Keratinocyte (primary cell): ENCODE measurements at regions not wholly inside any gene's neighbourhood (a gene's known extent, or its start where the extent isn't known, plus 50 kb on each side); places are given as distances from the start of the nearest gene placed in this dataset.

ENCODE experiments used
- DNase-seq: peaks from one replicate; pipeline ENCODE4 v3.0.0-alpha.2; 2011; ENCODE audit warnings: low read depth, missing footprints, low spot score
- FAIRE-seq: peaks from 2 replicates; lab custom pipeline; 2011; peaks lifted over from hg19 to GRCh38; lab: Jason Lieb, UNC
- H2AFZ ChIP-seq: 2 replicates; pipeline ENCODE4 v1.6.0; 2012; ENCODE audit warnings: low read length, control low read depth, inconsistent platforms; ENCODE audit not compliant: control insufficient read depth
- H3K27ac ChIP-seq: 2 replicates; pipeline ENCODE4 v1.5.1; 2011; ENCODE audit warnings: low read length; ENCODE audit not compliant: control insufficient read depth, insufficient read depth
- H3K27me3 ChIP-seq: 3 replicates; pipeline ENCODE4 v1.6.0; 2011; ENCODE audit warnings: low read length; ENCODE audit not compliant: control insufficient read depth, insufficient read depth; ENCODE audit errors: extremely low read depth
- H3K36me3 ChIP-seq, 2 experiments: 2 replicates in 1 of 2; 3 replicates in 1 of 2; pipeline ENCODE4 v1.5.1; 2011; ENCODE audit warnings: low read length in 2 of 2, mild to moderate bottlenecking in 1 of 2; ENCODE audit not compliant: control insufficient read depth in 2 of 2, insufficient read depth in 2 of 2; ENCODE audit errors: extremely low read depth in 1 of 2
- H3K4me1 ChIP-seq: 3 replicates; pipeline ENCODE4 v1.5.1; 2011; ENCODE audit warnings: low read length; ENCODE audit not compliant: control insufficient read depth, insufficient read depth; ENCODE audit errors: extremely low read depth
- H3K4me2 ChIP-seq: 3 replicates; pipeline ENCODE4 v1.6.0; 2011; ENCODE audit warnings: low read depth, low read length; ENCODE audit not compliant: control insufficient read depth, insufficient read depth; ENCODE audit errors: extremely low read depth
- H3K4me3 ChIP-seq, 3 experiments: fragments of 200-600 bp in 1 of 3; sonication (generic) in 1 of 3; 2 replicates in 2 of 3; 3 replicates in 1 of 3; pipeline ENCODE4 v1.5.1; 2011 to 2016; ENCODE audit warnings: low read length in 3 of 3, mild to moderate bottlenecking in 3 of 3, control low read depth in 2 of 3, inconsistent platforms in 1 of 3, low read depth in 1 of 3, mixed read lengths in 1 of 3, mixed run types in 1 of 3, moderate library complexity in 1 of 3; ENCODE audit not compliant: control insufficient read depth in 2 of 3, insufficient read depth in 2 of 3; ENCODE audit errors: extremely low read depth in 1 of 3
- H3K79me2 ChIP-seq: 2 replicates; pipeline ENCODE4 v1.6.0; 2012; ENCODE audit warnings: low read length; ENCODE audit not compliant: control insufficient read depth, insufficient read depth
- H3K9ac ChIP-seq: 3 replicates; pipeline ENCODE4 v1.6.0; 2011; ENCODE audit warnings: low read length; ENCODE audit not compliant: control insufficient read depth, insufficient read depth; ENCODE audit errors: extremely low read depth
- H3K9me1 ChIP-seq: 3 replicates; pipeline ENCODE4 v1.6.0; 2011; ENCODE audit warnings: low read length; ENCODE audit not compliant: control insufficient read depth, insufficient read depth; ENCODE audit errors: extremely low read depth
- H3K9me3 ChIP-seq: 2 replicates; pipeline ENCODE4 v1.5.1; 2012; ENCODE audit warnings: low read depth, low read length; ENCODE audit not compliant: control insufficient read depth
- H4K20me1 ChIP-seq: 3 replicates; pipeline ENCODE4 v1.6.0; 2011; ENCODE audit warnings: low read length; ENCODE audit not compliant: control insufficient read depth, insufficient read depth; ENCODE audit errors: extremely low read depth
- EZH2 ChIP-seq: IDR thresholded peaks from one replicate; pipeline ENCODE4 v1.6.1; 2012; ENCODE audit warnings: inconsistent platforms, mild to moderate bottlenecking, low read length, moderate library complexity
- dilution Hi-C: fragments of 300-500 bp; cut with MboI; formaldehyde crosslinking; loops from one replicate; pipeline ENCODE4 v1.7.0; 2020; ENCODE audit warnings: low sequenced_read_pairs; ENCODE audit not compliant: extremely low pct_ligation_motif_present
- TF ChIP-seq, protein P1 (sequence below), 3 experiments: IDR thresholded peaks in 1 of 3; conservative IDR thresholded peaks in 1 of 3; optimal IDR thresholded peaks in 1 of 3; 2 replicates in 2 of 3; 3 replicates in 1 of 3; pipeline versions ENCODE3 to v1.5.1; 2011; ENCODE audit warnings: low read length in 3 of 3, mild to moderate bottlenecking in 3 of 3, moderate library complexity in 2 of 3, control low read depth in 1 of 3, inconsistent platforms in 1 of 3; ENCODE audit not compliant: insufficient read depth in 2 of 3; ENCODE audit errors: extremely low read depth in 1 of 3

DNA sequence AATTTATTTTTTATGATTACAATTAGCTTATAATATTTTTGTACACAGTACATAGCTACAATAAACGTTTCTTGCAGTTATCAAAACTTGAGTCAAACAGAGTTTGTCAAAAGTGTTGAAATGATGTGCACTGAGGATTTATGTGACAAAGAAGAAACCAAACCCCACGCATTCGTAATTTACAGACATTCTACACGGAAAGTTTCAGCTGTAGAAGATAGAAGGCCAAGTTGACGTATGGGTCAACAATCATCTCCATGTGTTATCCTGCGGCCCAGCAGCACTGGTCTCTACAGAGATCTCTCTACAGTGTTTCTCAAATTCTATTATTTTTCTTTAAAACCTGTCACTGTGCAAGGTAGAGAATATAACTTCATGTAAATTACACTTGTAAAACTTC lies 1507.6 kb downstream of the PCDH9 start:
- Histone ChIP-seq H3K27me3 (no peaks in the 10 kb centered on the region), H2AFZ (no peak overlapping the region), H3K4me3 (no peak overlapping the region), H3K9me1 (no peaks in the 10 kb centered on the region), H4K20me1 (no peaks in the 10 kb centered on the region), H3K4me2 (no peak overlapping the region), H3K4me1 (no peaks in the 10 kb centered on the region), H3K36me3 (no peaks in the 10 kb centered on the region), H3K79me2 (no peaks in the 10 kb centered on the region), H3K9me3 (no peaks in the 10 kb centered on the region), H3K9ac (no peak overlapping the region), H3K27ac (no peak overlapping the region)
- dilution Hi-C loops: no loop called here
- TF ChIP-seq, protein P1, sequence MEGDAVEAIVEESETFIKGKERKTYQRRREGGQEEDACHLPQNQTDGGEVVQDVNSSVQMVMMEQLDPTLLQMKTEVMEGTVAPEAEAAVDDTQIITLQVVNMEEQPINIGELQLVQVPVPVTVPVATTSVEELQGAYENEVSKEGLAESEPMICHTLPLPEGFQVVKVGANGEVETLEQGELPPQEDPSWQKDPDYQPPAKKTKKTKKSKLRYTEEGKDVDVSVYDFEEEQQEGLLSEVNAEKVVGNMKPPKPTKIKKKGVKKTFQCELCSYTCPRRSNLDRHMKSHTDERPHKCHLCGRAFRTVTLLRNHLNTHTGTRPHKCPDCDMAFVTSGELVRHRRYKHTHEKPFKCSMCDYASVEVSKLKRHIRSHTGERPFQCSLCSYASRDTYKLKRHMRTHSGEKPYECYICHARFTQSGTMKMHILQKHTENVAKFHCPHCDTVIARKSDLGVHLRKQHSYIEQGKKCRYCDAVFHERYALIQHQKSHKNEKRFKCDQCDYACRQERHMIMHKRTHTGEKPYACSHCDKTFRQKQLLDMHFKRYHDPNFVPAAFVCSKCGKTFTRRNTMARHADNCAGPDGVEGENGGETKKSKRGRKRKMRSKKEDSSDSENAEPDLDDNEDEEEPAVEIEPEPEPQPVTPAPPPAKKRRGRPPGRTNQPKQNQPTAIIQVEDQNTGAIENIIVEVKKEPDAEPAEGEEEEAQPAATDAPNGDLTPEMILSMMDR (optimal IDR thresholded peaks at IDR 0.05 in 1 of 3, IDR thresholded peaks at IDR 0.05 in 1 of 3, conservative IDR thresholded peaks at IDR 0.05 in 1 of 3; ENCODE audit: extremely low read depth in 1 of 3, insufficient read depth in 2 of 3, low read length in 3 of 3): no peak
- TF ChIP-seq EZH2: no peak
- DNase-seq: no peak
- no peak for FAIRE-seq

GRCh38 chr13:65719831-65720230 lies 1510.3 kb downstream of the PCDH9 start:
- no peak overlapping the region for H3K27ac ChIP-seq
- no peaks in the 10 kb centered on the region for H3K9me1 ChIP-seq
- H3K4me2 ChIP-seq: no peak overlapping the region
- DNase-seq: no peak
- no peaks in the 10 kb centered on the region for H3K79me2 ChIP-seq
- no peak overlapping the region for H3K9ac ChIP-seq
- H3K4me1 ChIP-seq: no peaks in the 10 kb centered on the region
- H3K4me3 ChIP-seq: no peak overlapping the region
- FAIRE-seq: no peak
- no peaks in the 10 kb centered on the region for H3K36me3 ChIP-seq
- no peaks in the 10 kb centered on the region for H3K27me3 ChIP-seq
- H2AFZ ChIP-seq: no peak overlapping the region
- dilution Hi-C loops: no loop called here
- H3K9me3 ChIP-seq: no peaks in the 10 kb centered on the region
- no peak for TF ChIP-seq EZH2
- TF ChIP-seq, protein P1 (optimal IDR thresholded peaks at IDR 0.05 in 1 of 3, IDR thresholded peaks at IDR 0.05 in 1 of 3, conservative IDR thresholded peaks at IDR 0.05 in 1 of 3; ENCODE audit: extremely low read depth in 1 of 3, insufficient read depth in 2 of 3, low read length in 3 of 3): no peak
- no peaks in the 10 kb centered on the region for H4K20me1 ChIP-seq
